ENCODE measurements at regions not wholly inside any gene's neighbourhood (a gene's known extent, or its start where the extent isn't known, plus 50 kb on each side); places are given as distances from the start of the nearest gene placed in this dataset.
A peak's percentile ranks its signal among the peaks of the same experiment; 100 is the strongest.

DNA sequence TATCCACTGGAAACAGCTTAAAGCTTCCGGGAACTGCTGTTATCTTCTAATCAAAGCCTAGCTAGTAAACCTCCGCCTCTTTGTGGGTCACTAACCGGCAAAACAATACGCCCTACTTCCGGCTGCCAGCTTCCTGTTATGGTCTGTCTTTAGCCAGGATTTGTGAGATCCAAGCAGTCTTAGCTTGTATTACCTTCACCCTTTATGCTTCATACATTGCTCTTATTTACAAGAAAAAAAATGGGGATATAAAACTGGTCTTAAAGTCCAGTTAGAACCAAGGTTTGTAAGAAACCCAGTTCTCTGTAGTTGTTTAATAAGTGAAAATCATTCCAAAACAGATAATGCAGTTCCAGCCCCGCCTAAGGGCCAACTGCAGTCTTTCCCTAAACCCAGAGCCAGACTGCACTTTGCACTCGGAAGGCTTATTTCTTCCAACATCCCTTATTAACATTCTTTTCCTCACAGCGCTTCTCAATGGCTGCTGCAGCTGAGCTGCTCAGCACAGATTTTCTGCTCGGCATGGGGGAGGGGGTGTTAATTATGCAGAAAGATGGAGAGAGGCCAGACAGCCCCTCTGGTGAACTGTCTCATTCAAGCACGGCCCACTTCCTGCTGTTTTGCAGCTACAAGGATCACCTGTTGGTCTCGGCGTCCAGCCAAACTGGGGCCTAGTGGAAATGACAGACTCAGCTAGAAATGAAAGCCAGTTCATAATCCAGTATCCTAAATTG lies 368.4 kb downstream of the KLF12 start:
- peak; percentile 50 to 60 for DNase-seq (ENCODE audit: low read depth in 2 of 2, low spot score in 1 of 2)

DNA sequence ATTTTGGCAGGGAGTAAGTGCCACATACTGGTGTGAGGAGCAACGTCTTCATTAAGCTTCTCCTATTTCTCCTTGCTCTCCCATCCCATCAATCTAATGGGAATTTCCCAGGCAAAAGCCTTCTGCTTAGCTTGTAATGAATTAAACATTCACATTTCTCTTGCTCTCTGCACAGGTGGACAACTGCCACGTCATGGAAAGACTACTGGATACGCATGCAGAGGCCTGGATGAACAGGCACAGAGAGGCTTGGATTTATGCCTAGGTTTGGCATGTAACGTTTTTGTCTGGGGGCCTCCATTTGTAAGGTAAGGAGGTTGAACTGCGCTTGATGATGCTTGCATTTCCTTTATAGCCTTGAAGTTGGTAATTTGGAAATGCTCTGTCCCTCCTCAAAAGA lies 374.8 kb downstream of the KLF12 start:
- DNase-seq (ENCODE audit: low read depth in 2 of 2, low spot score in 1 of 2) = no peak

DNA sequence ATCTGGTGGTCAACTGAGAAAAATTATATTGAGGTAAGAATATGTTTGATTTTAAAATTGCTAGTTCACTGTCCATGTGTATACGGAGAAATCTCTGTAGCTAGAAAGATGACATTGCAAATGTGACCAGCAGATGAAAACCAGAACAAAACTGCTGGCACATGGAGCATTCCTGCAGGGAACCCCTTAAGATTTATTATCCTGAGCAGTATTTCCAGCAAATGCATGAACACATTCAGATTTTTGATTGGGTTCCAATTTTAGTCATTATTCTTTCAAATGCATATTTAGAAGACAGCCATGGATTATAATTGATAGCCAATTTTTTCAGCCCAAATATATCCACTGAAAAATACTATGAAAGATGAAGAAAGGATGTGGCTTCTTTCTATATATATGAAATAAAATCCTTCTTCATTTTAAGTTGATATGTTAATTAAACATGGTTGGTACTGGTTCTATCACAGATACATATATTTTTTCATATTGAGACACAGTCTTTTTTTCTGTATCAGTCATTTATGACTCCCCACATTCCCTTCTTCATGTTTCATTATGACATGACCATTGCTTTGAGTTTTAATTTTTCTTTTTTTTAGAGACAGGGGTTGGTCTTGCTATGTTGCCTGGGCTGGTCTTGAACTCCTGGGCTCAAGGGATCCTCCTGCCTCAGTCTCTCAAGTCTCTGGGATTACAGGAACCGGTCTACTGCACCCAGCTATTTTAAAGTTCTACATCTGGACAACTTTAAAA lies 376.5 kb downstream of the KLF12 start:
- no peak for DNase-seq (ENCODE audit: low read depth in 2 of 2, low spot score in 1 of 2)

- DNase-seq (ENCODE audit: low read depth in 2 of 2, low spot score in 1 of 2) = no peak
These were observed 379.4 kb downstream of the KLF12 start for GRCh38 chr13:73754727-73755292.

GRCh38 chr13:73754241-73754640 lies 380.0 kb downstream of the KLF12 start:
- DNase-seq (ENCODE audit: low read depth in 2 of 2, low spot score in 1 of 2) = no peak

DNA sequence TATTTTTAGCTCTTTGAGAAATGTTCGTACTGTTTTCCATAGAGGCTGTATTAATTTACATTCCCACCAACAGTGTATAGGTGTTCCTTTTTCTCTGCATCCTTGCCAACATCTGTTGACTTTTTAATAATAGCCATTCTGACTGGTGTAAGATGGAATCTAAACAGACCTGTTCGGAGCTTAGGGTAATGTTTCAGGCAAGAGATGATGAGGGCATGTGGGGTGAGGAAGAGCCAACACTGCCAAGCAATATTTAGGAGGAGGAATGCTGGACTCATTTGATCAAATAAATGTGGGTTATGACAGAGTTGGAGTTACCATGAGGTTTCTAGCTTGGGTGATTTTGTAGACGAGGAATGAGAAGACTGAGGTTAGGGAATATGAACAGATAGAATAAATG lies 382.9 kb downstream of the KLF12 start:
- no peak for DNase-seq (ENCODE audit: low read depth in 2 of 2, low spot score in 1 of 2)

DNA sequence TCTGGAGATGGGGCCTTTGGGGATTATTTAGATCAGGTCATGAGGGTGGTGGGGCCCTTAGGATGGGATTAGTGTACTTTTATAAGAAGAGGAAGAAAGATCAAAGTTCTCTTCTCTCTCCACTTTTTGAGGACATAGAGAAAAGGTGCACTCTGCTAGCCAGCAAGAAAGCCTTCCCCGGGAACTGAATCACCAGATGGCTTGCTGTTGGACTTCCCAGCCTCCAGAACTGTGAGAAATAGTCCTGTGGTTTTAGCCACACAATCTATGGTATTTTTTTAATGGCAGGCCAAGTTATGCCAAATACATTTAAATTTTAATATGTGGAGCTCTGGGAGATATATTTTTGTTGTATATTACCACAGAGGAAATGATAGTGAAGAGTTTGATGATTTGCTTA lies 385.8 kb downstream of the KLF12 start:
- no peak for DNase-seq (ENCODE audit: low read depth in 2 of 2, low spot score in 1 of 2)

DNA sequence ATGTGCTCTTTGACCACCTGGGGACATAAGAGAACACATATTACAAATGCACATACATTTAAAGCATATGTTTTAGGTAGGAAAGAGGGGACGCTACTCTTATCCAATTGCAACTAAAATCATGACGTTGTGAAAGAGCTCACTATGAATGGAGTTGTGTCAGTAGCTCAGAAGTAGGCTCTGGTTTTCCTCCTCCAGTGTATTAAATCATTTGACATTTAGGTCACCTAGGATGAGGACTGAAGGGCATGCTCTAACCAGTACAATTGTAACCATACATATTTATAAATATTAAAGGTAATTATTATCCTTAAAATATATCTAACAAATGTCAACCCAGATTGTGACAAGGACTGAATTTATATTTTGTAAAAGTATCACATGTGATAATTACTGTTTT lies 389.0 kb downstream of the KLF12 start:
- no peak for DNase-seq (ENCODE audit: low read depth in 2 of 2, low spot score in 1 of 2)

DNA sequence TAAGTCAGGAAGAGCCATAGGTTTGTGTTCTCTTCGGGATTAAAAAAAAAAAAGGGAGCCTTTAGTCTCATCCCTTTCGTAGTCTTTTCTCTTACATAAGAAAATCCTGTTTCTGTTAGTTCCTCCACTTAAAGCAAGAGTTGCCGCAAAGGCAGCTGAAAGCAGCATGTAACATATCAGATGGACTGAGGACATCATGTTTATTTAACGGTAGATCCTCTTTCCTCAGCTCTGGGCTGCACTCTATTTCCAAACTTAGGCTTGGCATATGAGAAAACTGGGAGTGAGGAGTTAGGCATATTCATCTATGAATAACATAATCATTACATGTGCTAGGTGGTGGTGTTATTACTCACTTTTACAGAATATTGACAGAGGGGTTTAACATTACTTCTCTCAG lies 391.2 kb downstream of the KLF12 start:
- no peak for DNase-seq (ENCODE audit: low read depth in 2 of 2, low spot score in 1 of 2)

DNA sequence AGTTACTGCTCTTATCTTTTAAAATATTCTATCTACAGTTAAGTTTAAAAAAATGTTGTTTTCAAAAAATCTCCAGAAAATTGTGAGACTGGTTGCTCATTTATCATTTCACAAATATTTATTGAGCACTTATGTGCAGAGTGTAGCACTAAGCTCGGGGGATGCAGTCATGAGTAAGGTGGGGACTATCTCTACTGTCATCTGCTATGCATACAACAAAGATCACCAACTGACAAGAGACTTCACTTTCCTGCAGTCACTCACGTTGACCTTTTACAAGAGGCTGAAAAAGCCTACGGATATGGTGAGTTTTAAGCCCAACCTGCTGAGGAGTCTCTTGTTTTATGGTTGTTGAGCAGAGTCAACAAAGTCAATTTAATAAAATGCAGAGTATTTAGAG lies 392.5 kb downstream of the KLF12 start:
- no peak for DNase-seq (ENCODE audit: low read depth in 2 of 2, low spot score in 1 of 2)

- no peak for DNase-seq (ENCODE audit: low read depth in 2 of 2, low spot score in 1 of 2)
These were observed 393.1 kb downstream of the KLF12 start for GRCh38 chr13:73741111-73741510.

GRCh38 chr13:73740666-73741065 lies 393.5 kb downstream of the KLF12 start:
- no peak for DNase-seq (ENCODE audit: low read depth in 2 of 2, low spot score in 1 of 2)

- no peak for DNase-seq (ENCODE audit: low read depth in 2 of 2, low spot score in 1 of 2)
These were observed 394.8 kb downstream of the KLF12 start for GRCh38 chr13:73739394-73739793.

DNA sequence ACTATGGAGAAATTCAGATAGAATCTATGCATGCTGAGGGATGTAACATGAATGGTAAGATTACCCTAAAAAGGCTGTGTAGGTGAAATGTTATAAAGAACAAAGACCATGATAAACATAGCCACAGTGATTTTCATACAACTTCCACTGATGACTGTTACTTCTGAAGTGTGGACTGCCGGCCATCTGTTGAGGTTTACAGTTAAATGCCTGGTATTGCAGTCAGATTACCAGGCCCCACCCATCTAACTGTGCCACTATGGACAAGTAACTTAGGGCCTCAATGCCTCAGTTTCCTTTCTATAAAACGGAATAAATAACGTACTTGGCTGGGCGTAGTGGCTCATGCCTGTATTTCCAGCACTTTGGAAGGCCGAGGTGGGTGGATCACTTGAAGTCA lies 395.6 kb downstream of the KLF12 start:
- DNase-seq (ENCODE audit: low read depth in 2 of 2, low spot score in 1 of 2) = no peak

DNA sequence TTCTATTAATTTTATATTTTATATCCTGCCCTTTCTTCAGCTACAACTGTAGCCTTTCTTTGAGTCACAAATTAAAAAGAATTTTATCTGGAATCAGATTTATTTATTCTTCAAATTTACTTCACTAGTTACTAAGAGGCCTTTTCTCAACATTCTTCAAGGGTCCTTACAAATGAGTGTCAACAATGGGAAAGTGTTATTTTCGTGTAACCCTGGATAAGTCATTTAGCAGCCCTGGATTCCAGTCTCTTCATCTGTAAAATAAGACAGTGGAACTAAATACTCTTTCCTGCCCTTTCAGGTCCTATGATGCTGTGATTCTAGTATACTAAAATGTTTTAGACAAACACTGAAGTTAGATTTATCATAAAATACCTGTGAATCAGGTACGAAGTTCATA lies 397.0 kb downstream of the KLF12 start:
- DNase-seq (ENCODE audit: low read depth in 2 of 2, low spot score in 1 of 2) = no peak

GRCh38 chr13:73733706-73734105 lies 400.5 kb downstream of the KLF12 start:
- DNase-seq (ENCODE audit: low read depth in 2 of 2, low spot score in 1 of 2) = no peak

- no peak for DNase-seq (ENCODE audit: low read depth in 2 of 2, low spot score in 1 of 2)
These were observed 401.9 kb downstream of the KLF12 start for GRCh38 chr13:73732350-73732749.

GRCh38 chr13:73731564-73731963 lies 402.6 kb downstream of the KLF12 start:
- DNase-seq (ENCODE audit: low read depth in 2 of 2, low spot score in 1 of 2) = no peak

DNA sequence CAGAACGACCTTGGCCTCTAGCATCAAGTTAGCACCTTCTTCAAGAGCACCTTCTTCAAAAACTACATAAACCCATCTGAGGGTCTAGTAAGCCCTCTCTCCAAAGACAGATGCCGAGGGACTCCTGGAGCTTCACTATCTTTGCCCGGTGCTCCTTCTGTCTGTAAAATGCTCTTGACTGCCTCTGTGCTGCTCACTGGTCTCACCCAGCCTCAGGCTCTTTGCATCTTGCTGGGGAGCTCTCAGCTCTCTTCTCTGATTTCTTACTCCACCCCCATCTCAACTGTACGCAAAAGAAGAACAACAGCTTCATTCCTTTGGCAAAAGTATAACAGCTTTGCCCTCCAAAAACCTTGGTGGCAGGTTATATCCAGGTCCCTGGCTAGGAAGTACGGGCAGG lies 404.2 kb downstream of the KLF12 start:
- DNase-seq (ENCODE audit: low read depth in 2 of 2, low spot score in 1 of 2) = no peak

DNA sequence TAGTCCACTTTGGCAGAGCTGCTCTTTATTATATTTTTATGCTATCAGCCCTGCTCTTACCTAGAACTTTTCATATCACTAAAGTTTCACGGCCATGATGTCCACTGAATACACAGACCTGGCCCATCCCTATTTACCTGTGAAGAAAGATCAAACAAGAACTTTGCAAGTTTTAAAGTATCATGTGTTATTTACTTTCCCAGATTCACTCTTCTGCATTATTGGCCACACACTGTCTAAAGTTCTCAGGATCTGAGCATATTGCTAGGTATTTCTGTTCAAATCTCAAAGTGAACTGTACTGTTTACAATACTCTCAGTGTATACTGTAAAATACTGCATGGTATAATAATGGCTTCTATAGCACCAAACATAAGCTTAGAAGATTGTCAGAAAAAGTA lies 405.2 kb downstream of the KLF12 start:
- DNase-seq (ENCODE audit: low read depth in 2 of 2, low spot score in 1 of 2) = no peak

DNA sequence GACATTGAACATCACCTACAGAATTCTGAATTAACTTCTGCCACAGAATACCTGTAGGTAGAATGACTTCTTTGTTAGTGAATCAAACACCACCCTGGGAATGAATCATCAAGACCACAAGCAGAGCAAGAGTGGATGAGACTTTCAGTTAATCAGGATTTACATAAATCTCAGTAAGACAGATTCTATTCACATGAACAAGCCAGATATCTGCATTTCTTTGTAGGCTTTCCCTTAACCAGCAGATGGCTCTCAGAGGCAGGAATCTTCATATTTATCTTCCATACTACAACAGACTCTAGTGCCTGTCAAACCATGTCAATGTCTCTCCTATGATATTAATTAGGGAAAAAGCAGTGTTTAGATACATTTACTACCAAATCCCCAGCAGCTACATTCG lies 412.1 kb downstream of the KLF12 start:
- DNase-seq (ENCODE audit: low read depth in 2 of 2, low spot score in 1 of 2) = no peak

DNA sequence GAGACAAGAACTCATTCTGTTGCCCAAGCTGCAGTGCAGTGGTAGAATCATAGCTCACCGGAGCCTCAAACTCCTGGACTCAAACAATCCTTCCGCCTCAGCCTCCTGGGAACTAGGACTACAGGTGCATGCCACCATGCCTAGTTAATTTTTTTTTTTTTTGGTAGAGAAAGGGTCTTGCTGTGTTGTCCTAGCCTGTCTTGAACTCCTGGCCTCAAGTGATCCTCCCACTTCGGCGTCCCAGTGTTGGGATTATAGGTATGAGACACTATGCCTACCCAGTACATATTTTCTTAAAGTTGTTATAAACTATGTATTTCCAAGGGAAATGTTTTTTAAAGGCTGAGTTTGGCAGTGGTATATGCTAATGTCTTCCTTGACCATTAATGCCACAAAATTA lies 412.6 kb downstream of the KLF12 start:
- no peak for DNase-seq (ENCODE audit: low read depth in 2 of 2, low spot score in 1 of 2)

All from stimulated activated CD8-positive, alpha-beta memory T cell treated with anti-CD3 and anti-CD28 coated beads, Interleukin-4, amount 100 ng/mL, for 1 hour (primary cell).